ENCODE measurements at regions not wholly inside any gene's neighbourhood (a gene's known extent, or its start where the extent isn't known, plus 50 kb on each side); places are given as distances from the start of the nearest gene placed in this dataset.
"Not testable (repeated sequence)": the region's sequence is repeated elsewhere in the genome, so short reads cannot be mapped to it uniquely, and the experiment has no call there.

DNA sequence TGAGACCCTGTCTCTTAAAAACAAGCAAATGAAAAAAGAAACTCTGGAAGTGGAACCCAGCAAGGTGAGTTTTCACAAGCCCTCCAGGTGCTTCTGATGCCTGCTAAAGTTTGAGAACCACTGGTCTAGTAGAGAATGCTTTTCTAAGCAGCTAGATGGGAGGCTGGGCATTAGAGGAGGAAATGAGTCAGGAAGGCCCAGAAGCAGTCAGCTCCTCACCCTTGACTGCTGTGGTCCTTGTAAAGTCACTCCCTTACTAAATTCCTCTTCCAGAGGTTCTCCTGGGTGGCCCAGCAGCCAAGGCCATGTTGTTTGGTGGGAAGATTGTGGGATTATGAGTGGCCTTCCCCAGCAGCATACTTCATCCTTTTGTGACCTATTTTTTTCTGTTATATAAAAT, 52.0 kb upstream of the FYN start:
- no peaks in the 10 kb centered on the region for H3K9me3 ChIP-seq (ENCODE audit: severe bottlenecking)
- TF ChIP-seq, protein P1, sequence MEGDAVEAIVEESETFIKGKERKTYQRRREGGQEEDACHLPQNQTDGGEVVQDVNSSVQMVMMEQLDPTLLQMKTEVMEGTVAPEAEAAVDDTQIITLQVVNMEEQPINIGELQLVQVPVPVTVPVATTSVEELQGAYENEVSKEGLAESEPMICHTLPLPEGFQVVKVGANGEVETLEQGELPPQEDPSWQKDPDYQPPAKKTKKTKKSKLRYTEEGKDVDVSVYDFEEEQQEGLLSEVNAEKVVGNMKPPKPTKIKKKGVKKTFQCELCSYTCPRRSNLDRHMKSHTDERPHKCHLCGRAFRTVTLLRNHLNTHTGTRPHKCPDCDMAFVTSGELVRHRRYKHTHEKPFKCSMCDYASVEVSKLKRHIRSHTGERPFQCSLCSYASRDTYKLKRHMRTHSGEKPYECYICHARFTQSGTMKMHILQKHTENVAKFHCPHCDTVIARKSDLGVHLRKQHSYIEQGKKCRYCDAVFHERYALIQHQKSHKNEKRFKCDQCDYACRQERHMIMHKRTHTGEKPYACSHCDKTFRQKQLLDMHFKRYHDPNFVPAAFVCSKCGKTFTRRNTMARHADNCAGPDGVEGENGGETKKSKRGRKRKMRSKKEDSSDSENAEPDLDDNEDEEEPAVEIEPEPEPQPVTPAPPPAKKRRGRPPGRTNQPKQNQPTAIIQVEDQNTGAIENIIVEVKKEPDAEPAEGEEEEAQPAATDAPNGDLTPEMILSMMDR (IDR thresholded peaks at IDR 0.05; ENCODE audit: low read depth, low read length): no peak
- H3K4me3 ChIP-seq (ENCODE audit: low read depth, low read length): no peak overlapping the region
- no peaks in the 10 kb centered on the region for H3K36me3 ChIP-seq
- no peak for DNase-seq
- H3K27ac ChIP-seq: no peak overlapping the region
- H3K27me3 ChIP-seq (ENCODE audit: insufficient read depth, low read depth, severe bottlenecking): no peaks in the 10 kb centered on the region

DNA sequence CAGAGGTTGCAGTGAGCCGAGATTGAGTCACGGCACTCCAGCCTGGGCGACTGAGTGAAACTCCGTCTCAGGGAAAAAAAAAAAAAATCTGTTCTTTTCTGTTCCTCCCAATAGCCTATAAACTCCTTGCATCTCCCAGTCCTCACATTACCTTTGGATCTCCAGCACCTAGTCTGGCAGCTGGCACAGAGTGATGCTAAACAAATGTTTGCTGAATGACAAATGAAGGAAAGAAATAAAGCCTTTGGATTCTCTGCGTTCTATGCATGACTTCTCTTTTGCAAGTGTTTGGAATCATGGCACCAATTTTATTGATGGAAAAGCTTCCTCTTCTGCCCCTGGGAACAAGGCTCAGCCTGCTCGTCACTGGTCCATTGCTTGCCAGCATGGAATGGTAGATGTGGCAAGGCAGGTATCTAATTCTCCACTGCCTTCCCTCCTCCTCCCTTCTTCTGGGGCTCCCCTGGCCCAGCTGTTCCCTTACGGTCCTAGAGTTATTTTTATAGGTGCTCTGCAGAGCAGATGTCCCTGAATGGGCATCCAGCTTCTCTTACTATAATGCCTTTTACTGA, 53.6 kb upstream of the FYN start:
- Histone ChIP-seq H3K27me3 (ENCODE audit: insufficient read depth, low read depth, severe bottlenecking) (no peaks in the 10 kb centered on the region), H3K9me3 (ENCODE audit: severe bottlenecking) (no peaks in the 10 kb centered on the region), H3K36me3 (no peaks in the 10 kb centered on the region), H3K27ac (no peak overlapping the region), H3K4me3 (ENCODE audit: low read depth, low read length) (no peak overlapping the region)
- DNase-seq: no peak
- TF ChIP-seq, protein P1 (IDR thresholded peaks at IDR 0.05; ENCODE audit: low read depth, low read length): no peak

DNA sequence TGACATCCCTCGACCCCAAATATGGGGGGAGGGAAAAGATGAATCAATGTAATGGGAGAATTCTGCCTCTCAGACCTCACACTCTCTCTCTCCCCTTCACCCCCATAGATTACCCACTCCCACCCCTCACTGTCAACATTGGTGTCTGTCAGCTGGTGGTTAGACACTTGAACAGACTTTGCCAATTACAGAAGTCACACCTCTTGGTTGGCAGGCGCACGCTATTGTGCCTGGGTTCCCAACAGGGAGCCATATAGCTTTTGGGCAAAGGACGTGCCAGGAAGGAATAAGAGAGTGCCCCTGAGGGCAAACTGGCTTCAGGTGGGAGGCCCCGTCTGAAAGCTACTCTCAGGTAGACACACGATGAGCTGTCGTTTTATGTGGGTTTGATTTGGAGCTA, 54.1 kb upstream of the FYN start:
- TF ChIP-seq, protein P1 (IDR thresholded peaks at IDR 0.05; ENCODE audit: low read depth, low read length): no peak
- H3K27me3 ChIP-seq (ENCODE audit: insufficient read depth, low read depth, severe bottlenecking): no peaks in the 10 kb centered on the region
- H3K27ac ChIP-seq: no peak overlapping the region
- no peak overlapping the region for H3K4me3 ChIP-seq (ENCODE audit: low read depth, low read length)
- H3K36me3 ChIP-seq: no peaks in the 10 kb centered on the region
- DNase-seq: no peak
- H3K9me3 ChIP-seq (ENCODE audit: severe bottlenecking): no peaks in the 10 kb centered on the region

DNA sequence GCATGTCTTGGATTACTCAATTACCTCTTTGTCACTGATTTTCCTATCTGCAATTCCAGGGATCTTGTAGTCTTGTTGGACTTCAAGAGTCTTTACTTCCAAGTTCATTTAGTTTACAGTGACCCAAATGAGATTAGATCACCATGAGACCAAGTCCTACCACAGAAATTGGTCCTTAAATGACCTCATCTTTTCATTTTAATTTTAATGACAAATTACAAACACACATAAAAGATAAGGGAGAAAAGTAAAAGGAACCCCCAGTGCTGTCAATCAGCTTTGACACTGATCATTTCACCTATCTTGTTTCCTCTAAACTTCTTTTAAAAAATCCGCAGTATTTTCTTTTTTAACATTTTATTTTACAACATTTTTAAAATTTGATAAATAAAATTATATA, 54.9 kb upstream of the FYN start:
- TF ChIP-seq, protein P1 (IDR thresholded peaks at IDR 0.05; ENCODE audit: low read depth, low read length): no peak
- DNase-seq: no peak
- no peak overlapping the region for H3K4me3 ChIP-seq (ENCODE audit: low read depth, low read length)

DNA sequence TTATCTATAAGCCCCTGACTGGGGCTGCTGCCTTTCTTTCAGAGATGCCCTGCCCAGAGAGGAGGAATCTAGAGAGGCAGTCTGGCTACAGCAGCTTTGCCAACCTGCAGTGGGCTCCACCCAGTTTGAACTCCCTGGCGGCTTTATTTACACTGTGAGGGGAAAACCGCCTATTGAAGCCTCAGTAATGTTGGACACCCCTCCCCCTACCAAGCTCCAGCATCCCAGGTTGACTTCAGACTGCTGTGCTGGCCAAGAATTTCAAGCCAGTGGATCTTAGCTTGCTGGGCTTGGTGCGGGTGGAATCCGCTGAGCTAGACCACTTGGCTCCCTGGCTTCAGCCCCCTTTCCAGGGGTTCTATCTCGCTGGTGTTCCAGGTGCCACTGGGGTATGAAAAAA, 61.4 kb upstream of the FYN start:
- not testable (repeated sequence) for H3K9me3 ChIP-seq (ENCODE audit: severe bottlenecking); DNase-seq; H3K27me3 ChIP-seq (ENCODE audit: insufficient read depth, low read depth, severe bottlenecking); H3K36me3 ChIP-seq; H3K27ac ChIP-seq; H3K4me3 ChIP-seq (ENCODE audit: low read depth, low read length)

More for the DNA sequence above, 54.9 kb upstream of the FYN start:
- no peaks in the 10 kb centered on the region for H3K9me3 ChIP-seq (ENCODE audit: severe bottlenecking)
- no peak overlapping the region for H3K27ac ChIP-seq
- no peaks in the 10 kb centered on the region for H3K36me3 ChIP-seq
- no peaks in the 10 kb centered on the region for H3K27me3 ChIP-seq (ENCODE audit: insufficient read depth, low read depth, severe bottlenecking)

DNA sequence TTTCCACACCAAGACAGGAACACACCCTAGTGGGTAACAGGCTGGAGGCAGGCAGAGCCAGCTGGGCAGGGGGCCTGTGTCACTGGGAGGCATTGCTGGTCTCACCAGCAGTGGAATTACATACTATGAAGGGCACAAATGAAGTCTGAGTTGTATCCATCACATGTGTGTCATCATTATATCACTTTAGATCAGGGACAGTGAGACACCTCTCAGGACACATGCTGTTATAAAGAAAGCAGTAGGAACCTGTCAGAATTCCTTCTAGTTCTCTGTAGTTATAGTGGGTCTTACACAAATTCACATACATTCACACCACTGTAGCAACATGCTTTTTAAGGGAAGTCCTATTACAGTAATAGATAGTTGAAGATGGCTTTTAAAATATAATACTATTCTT, 63.5 kb upstream of the FYN start:
- no peaks in the 10 kb centered on the region for H3K27me3 ChIP-seq (ENCODE audit: insufficient read depth, low read depth, severe bottlenecking)
- H3K36me3 ChIP-seq: no peaks in the 10 kb centered on the region
- H3K9me3 ChIP-seq (ENCODE audit: severe bottlenecking): no peaks in the 10 kb centered on the region
- no peak for DNase-seq
- no peak overlapping the region for H3K4me3 ChIP-seq (ENCODE audit: low read depth, low read length)
- no peak overlapping the region for H3K27ac ChIP-seq
- TF ChIP-seq, protein P1 (IDR thresholded peaks at IDR 0.05; ENCODE audit: low read depth, low read length): no peak

Data from WERI-Rb-1 (cell line).